NOMO-1 treated with DMSO at 0.1 percent for 48 hours (cell line): ENCODE measurements at regions not wholly inside any gene's neighbourhood (a gene's known extent, or its start where the extent isn't known, plus 50 kb on each side); places are given as distances from the start of the nearest gene placed in this dataset.

Experiments
- DNase-seq: peaks from one replicate; lab custom pipeline; 2025; ENCODE audit not compliant: unreplicated experiment; lab: John Stamatoyannopoulos, UW

- no peak for DNase-seq
Measured at GRCh38 chr10:33401300-33401699, 66.8 kb upstream of the NRP1 start.

GRCh38 chr10:33398796-33399195 lies 64.3 kb upstream of the NRP1 start:
- no peak for DNase-seq

- no peak for DNase-seq
Measured at GRCh38 chr10:33396938-33397337, 62.5 kb upstream of the NRP1 start.

GRCh38 chr10:33396279-33396678 lies 61.8 kb upstream of the NRP1 start:
- DNase-seq: no peak

- DNase-seq: no peak
Measured at GRCh38 chr10:33395201-33395600, 60.7 kb upstream of the NRP1 start.

GRCh38 chr10:33392706-33393105 lies 58.2 kb upstream of the NRP1 start:
- DNase-seq: no peak

GRCh38 chr10:33391611-33392465 lies 57.4 kb upstream of the NRP1 start:
- DNase-seq: no peak

GRCh38 chr10:33390046-33390445 lies 55.6 kb upstream of the NRP1 start:
- no peak for DNase-seq

- DNase-seq: no peak
Measured at GRCh38 chr10:33388785-33389184, 54.3 kb upstream of the NRP1 start.

- DNase-seq: no peak
Measured at GRCh38 chr10:33388382-33388781, 53.9 kb upstream of the NRP1 start.

GRCh38 chr10:33387720-33388119 lies 53.3 kb upstream of the NRP1 start:
- DNase-seq: no peak

GRCh38 chr10:33386926-33387325 lies 52.5 kb upstream of the NRP1 start:
- DNase-seq: no peak

- no peak for DNase-seq
Measured at GRCh38 chr10:33385686-33386085, 51.2 kb upstream of the NRP1 start.

GRCh38 chr10:33385015-33385414 lies 50.5 kb upstream of the NRP1 start:
- DNase-seq: no peak
